Ammon's horn (tissue), 1 donor: ENCODE measurements at regions not wholly inside any gene's neighbourhood (a gene's known extent, or its start where the extent isn't known, plus 50 kb on each side); places are given as distances from the start of the nearest gene placed in this dataset.

Experiments used
- DNase-seq: peaks from one replicate; pipeline ENCODE4 v3.0.0-alpha.2; 2016; ENCODE audit warnings: low spot score

DNA sequence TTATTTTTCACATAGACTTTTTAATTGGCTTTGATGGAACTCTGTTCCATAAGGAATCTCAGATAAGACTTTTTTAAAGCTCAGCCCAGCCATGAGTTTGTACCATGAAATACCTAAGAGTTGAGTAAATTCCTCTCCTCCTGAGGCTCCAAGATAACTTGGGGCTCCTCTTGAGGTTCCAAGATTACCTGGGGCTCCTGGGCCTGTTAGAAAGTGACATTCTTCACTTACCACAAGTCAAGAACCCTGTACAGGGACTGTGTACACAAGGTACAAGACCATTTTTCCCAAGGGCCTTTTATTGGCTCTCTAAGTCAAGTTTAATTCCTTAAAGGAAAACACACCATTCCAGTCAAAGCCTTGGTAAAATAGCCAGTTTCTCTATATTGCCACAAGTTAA lies 111.3 kb upstream of the PRR20G start:
- no peak for DNase-seq

DNA sequence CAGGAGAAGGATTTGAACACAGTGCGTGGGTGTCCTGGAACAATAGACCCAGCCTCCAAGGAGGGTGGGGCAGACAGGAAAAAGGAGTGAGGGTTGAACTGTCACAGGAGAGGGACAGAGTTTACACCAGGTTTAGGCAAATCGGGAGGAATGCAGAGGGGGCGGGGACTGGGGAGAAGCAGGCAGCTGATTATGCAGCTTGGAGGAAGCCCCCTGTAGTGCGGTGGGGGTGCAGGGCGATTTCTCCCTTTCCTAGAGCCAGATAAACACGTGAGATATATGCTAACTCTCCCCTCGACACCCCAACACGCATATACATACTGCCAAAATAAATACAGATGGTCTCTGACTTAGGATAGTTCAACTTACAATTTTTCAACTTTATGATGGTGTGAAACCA lies 108.6 kb upstream of the PRR20G start:
- no peak for DNase-seq

DNA sequence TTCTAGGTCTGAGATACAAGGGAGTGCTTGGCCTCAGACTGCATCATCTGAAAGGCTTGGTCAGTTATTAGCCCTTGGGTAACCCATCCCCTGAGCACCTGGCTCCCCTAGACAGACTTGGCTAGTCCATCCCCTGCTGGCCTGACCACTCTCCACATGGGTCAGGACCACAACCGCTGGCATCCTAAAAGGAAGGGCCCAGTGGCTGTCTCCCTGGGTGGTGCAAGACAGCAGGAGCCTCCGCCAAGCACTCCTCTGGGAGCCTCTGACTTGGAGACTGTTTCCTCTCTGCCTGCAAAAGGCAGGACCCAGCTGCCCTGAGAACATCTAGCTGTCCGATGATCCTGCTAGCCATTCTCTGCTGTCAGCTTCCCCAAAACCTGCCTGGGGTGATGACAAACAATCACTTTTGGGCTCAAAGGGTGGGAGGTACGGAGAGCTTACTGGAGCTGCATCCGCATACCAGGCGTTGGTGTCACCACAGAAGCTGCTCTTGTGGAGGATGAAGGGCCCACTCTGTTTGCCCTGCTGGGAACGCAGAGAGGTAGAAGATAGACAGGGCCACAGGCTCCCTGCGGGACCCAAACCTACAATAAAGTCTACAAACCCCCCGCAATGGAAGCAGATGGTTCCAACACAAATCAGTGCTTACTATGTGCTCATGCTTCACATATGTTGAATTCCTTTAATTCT lies 108.0 kb upstream of the PRR20G start:
- no peak for DNase-seq

DNA sequence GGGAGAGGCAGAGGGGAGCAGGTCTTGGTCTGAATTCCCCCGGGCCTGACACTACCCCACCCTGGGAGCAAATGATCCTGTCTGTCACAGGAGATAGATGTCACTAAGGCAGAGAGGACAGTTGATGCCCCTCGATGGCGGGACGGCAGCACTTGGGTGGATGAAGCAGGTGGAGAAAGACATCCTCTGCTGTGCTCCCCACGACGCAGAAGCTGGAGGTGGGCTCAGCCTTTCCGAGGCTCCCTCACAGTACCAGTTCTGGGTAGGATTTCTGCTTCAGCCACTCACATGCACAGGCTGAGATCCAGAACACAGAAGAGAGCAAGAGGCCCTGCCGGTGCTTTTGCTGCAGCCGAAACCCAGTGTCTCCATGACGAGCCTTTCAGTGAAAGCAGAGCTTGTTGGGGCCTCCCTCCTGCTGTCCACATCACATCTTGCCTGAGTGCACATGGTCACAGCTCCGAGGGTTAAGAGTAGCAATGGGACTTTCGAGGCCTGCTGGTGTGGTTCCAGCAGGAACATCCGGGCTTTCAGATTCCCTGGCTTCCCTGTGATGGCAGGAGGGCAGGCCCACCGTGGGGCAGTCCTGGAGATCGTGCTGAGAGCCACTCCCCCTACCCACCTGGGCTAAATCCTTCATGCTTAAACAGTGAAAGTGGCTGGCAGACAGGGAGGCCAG lies 107.3 kb upstream of the PRR20G start:
- DNase-seq = no peak

DNA sequence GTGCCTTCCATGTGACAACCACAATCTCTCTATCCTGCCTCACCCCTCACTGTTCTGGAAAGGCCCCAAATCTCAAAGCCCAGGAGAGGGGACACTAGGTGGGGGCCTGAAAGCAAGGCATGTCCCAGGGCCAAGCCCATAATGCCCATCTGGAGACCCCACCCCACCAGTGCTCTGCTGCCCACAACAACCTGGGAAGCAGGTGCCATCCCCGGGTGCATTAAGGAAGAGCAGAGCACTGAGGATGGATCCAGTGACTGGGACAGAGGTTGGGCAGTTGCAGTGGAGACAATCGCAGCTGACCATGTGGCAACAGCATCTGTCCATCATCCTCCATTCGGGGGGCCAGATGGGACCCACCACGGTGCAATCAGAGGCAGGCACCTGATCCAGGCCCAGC lies 106.2 kb upstream of the PRR20G start:
- DNase-seq = no peak

DNA sequence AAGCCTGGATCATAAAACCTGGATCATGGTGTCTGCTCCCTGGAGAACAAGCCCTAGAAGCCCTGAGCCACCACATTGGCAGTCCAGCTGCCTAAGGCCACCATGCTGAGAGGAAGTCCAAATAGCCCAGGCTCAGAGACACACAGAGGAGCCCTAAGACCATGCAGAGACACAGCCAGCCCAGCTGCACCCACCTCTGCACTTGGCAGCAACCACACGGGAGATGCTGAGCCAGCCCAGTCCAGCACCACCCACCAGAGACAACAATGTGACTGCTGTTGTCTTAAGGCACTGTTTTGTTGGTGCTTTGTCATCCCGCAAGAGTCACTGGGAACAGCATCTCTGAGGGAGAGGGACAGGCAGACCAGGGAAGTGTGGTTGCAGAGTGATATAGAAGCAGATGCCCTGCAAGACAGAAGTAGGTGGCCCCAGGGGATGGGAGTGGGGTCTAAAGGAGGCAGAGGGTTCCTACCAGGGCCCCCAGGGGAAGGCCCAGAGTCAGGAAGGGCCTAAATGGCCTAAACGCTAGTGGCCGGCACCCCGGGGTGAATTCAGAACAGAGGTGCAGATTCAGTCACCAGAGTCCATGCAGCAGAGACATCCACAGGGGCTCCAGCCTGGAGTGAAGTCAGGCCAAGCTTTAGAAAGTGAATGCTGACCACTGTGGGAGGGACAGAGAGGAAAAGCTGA lies 105.4 kb upstream of the PRR20G start:
- no peak for DNase-seq

DNA sequence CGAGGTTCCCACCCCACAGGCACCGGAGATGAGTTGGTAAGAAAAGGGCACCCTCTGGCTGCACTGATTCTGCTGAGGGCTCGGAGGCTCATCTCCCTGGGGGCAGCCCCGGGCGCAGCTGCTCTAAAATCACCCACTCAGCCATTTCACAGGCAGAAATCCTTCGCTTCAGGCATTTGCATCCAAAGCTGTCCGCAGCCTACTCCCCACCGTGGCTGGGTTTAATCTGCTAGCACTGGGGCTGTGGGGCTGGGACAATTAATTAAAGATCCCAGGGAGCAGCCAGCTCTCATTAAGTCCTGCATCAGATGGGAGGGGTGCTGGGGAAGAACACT lies 104.3 kb upstream of the PRR20G start:
- no peak for DNase-seq

DNA sequence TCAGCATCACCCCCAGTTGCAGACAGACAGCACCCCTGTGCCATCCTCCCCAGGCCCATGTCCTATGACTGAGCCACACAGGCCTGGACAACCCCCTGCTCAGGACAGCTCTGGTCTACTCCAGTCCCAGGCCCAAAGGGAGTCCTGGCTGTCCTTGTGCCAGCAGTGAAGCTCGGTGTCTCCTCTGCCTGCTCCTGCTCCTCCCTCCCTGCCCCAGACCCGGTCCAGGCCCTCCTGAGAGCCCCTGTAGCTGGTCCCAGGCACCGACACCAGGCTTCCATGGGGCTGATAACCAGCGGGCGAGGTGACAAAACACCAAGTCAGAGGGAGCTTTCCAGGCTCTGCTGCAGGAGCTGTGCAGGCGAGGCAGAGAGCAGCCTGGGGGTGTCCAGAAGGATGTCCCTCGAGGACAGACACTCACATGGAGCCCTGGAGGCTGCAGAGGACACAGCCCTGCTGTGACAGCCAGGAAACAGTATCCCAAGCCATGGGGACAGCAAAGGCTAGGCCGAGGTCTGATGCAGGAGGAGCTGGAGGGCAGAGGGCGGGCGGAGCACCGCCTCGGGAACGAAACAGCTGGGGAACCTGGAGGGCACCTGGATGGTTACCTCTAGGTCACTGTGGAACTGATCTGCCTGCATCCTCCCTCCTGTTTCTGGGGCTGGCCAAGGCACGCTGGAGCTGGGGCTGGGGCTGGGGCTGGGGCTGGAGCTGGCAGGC lies 103.8 kb upstream of the PRR20G start:
- no peak for DNase-seq

DNA sequence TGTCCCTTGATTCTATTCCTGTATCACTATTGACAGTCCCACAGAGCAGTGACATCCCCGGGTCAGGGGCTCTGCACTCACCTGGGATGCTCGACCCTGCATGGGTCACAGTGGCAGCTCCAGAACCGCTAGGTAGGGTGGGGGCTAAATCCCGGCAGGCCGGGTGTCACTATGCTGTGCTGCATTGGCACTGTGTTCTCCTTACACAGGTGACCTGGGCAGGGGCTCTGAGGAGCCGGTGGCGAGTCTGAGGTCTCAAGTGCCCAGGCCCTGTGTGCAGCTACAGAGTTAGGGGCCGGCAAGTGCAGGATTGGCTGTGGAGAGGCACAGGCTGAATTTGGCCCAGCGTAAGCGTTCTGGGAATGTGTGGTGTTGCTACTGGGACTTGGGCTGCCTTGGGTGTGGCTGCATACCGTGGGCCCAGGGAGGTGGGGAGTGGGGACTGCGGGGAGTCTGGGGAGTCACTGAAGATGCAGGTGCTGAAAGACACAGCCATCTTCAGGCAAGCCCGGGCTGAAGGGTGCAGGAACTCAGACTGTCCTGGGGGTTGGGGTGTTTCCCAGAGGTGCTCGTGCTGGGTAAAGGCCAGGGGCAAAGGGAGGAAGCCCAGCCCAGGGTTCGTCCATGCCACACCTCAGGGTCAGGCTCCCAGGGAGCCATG lies 102.6 kb upstream of the PRR20G start:
- no peak for DNase-seq

DNA sequence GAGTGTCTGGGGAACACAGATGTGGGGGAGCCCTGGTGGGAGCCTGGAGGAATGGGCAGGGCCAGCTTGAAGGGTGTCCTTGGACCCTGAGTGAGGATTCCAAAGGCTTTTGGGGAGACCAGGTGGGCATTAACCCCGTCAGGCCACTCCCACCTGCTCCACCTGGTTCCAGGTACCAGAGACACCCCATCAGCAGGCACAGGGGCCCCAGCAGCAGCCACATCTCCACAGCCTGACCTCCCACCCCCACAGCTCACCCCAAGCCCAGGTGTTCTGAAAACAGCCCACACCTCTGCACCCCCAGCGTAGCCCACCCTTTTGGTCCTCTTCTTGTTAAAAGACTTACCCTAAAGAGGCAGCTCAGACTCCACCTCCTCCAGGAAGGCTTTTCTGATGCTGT lies 102.1 kb upstream of the PRR20G start:
- no peak for DNase-seq

DNA sequence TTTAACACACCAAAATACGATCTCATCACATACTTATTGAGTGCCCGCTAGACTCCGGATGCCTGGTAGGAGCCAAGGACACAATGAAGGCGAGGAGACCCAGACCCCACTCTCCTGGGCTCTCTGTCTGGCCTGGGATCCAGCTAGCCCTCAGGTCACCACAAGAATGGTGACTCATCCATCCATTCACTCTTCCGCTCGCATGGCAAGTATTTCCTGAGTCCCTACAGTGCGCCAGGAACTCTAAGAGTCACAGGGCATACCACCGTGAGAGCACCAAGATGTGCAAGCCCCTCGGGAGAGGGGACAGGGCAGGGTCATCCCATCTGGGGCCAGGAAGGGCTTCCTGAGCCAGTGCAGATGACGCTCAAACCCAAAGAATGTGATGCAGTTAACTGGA lies 101.6 kb upstream of the PRR20G start:
- DNase-seq = no peak

DNA sequence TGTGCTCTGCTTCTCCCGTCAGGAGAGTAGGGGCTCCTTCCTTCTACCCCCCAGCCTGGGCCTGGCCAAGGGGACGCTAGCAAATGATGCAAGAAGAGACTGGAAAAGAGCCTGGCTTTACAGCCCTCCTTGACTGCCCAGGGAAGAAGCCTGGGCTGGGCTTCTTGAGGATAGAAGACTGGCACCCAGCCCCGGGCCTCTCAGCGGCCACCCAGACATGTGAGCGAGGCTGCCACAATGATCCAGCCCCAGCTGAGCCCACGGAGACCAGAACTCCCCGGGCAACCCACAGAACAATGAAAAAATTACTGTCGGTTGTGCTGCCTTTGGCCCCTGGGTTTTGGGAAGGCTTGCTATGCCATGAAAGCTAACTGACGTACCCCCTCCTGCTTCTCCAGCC lies 100.6 kb upstream of the PRR20G start:
- no peak for DNase-seq

DNA sequence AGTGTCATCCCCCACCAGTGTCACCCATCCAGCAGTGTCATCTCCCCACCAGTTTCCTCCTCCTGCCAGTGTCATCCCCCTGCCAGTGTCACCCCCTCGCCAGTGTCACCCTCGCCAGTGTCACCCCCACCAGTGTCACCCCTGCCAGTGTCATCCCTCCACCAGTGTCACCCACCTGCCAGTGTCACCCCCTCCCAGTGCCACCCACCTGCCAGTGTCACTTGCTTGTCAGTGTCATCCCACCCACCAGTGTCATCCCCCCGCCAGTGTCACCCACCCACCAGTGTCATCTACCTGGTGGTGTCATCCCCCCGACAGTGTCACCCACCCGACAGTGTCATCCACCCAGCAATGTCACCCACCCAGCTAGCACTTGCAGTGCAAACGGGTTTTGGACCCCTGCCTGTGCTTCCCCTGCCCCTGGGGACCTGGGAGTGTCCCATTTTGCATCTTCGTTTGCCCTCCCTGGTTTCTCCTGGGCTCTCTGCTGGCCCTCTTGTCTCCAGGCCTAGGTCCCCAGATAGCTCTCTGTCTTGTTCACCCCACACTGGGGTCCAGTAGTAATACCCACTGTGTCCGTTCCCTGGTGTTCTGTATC lies 99.8 kb upstream of the PRR20G start:
- no peak for DNase-seq

DNA sequence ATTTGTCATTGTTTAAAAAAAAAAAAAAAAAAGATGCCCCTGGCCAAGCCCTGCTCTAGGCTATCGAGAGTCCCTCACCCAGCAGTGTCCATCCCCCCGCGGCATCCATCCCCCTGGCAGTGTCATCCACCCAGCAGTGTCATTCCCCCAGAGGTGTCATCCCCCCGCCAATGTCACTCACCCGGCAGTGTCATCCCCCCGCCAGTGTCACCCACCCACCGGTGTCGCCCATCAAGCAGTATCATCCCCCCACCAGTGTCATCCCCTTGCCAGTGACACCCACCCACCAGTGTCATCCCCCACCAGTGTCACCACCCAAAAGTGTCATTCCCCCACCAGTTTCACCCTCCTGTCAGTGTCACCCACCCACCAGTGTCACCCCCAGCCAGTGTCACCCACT lies 99.3 kb upstream of the PRR20G start:
- no peak for DNase-seq

DNA sequence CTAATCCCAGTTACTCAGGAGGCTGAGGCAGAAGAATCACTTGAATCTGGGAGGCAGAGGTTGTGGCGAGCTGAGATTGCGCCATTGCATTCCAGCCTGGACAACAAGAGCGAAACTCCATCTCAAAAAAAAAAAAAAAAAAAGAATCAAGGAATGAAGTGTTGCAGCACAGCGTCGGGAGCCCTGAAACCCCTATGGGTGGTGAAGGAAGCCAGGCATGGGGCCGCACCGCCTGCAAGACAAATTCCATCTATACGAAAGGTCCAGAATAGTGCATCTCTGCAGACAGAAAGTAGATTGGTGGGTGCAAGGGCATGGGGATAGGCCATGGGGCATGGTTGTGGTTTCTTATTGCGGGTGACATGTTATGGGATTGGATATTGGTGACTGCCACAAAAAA lies 98.6 kb upstream of the PRR20G start:
- no peak for DNase-seq

DNA sequence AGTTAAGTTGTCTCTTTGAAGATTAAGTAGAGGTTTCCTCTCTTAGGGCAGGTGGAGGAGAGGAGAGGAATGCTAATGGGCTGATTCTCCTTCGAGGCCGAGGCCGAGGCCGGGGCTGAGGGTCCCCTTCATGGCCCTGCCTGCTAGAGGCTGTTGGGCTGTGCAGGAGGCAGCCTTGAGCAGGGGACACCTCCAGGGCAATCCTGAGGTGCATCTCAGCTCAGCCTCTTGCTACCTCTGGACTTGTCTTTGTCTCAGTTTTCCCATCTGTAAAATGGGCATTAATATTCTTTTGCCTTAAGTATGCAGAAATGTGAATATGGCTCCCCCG lies 97.7 kb upstream of the PRR20G start:
- DNase-seq = no peak

DNA sequence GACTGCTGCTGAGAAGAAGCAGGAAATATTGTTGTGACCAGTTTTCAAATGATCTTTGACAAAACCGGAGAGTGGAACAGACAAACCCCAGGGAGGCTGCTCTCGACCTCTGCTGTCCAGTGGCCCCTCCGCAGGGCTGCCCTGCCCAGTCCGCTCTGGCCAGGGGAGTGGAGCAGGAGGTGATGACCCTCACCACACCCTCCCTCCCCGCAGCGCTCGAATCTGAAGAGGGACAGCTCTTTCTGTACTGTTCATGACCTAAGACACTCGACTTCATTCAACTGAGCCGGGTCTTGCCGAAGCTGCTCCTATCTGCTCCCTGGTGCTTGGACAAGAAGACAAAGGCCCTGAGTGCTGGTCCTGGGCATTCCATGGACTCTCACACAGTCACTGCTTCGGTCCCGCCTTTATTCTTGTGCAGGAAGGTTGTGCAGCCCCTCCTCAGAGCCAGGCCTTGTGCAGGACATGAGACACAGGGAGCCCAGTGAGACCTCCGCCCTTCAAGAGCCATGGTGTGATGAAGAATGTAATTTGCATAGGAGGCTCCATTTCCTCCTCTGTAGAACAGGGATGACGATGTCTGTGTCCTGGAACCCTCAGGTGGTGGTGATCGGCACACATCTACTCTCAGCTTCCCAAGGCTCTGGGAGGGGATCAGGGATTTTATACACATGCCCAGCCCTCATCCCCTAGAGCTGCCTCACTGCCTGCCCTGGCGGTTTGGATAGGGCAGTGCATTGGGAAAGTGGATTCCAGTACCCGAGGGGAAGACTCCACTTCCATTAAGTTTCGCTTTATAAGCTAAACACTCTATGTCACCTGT lies 97.1 kb upstream of the PRR20G start:
- no peak for DNase-seq

DNA sequence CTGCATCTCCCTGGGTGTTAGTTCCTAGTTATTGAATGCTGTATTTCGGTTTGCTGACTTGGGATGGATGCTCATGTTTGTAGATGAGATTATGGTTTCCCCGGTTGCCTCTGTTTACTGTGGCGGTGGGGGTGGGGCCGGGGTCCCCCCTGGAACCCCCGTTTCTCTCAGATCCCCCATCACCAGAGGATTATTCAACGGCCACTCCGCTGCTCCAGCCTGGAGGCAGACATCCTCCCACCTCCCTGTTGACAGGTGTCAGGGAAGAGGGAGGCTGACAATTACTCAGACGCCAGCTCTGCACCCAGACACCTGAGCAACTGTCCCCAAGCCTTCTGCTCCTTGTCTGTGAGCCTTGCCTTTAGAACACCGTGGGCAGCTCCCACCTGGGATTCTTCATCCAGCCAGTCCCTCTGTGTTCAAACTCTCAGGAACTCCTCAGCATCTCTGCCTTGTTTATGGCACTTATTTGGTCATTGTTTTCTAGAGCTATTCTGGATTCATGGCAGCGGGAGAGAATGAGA lies 95.9 kb upstream of the PRR20G start:
- DNase-seq = no peak

DNA sequence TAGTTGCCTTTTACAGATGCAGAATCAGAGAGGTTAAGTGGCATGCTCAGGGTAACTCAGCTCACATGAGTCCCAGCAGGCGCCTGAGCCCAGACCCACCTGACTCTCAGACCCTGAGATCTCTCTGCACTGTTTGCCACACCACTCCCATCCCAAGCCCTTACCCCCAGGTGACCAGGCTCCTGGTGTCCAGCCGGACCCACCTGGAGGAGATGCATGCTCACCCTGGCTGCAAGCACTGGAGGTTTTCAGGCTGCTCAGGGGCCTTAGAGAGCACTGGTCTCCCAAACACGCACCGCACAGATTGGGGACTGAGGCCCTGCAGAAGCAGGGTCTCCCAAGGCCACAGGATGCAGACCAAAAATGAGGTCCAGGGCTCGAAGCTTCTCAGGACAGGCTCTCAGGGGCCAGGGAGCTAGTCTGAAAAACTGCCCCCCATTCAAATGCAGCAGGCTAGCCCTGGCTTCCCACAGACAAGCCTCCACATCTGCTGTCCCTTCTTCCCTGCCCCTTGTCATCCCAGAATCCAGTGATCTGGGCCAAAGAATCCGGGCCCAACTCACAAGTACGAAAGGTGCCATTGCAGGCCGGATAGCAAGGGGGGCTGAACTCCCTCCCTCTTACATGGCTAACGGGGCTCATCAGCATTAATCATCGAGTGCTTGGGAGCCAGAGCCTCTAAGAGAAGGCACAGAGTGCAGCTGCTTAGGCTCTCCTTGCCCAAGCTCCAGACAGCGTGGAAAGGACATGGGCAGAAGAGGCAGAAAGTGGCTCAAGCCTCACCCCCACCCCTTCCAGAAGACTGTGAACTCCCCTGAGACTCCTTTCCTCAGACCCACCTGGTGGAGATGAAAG lies 90.2 kb upstream of the PRR20G start:
- no peak for DNase-seq
